ENCODE measurements at regions not wholly inside any gene's neighbourhood (a gene's known extent, or its start where the extent isn't known, plus 50 kb on each side); places are given as distances from the start of the nearest gene placed in this dataset.

- TF ChIP-seq TCF12 (IDR thresholded peaks at IDR 0.05; ENCODE audit: low read depth) (no peak), RAD21 (IDR thresholded peaks at IDR 0.05; ENCODE audit: low read depth) (peak; percentile 19; the same call in 1 of the 2 replicates)
These were observed 432.0 kb downstream of the GLUD2 start for GRCh38 chrX:121479406-121479805.

GRCh38 chrX:121496966-121497365, 449.6 kb downstream of the GLUD2 start:
- TF ChIP-seq TEAD4 (IDR thresholded peaks at IDR 0.05) (no peak), EGR1 (IDR thresholded peaks at IDR 0.05) (no peak), EP300 (IDR thresholded peaks at IDR 0.05; ENCODE audit: borderline replicate concordance) (no peak), TCF12 (IDR thresholded peaks at IDR 0.05; ENCODE audit: low read depth) (no peak), TAF1 (IDR thresholded peaks at IDR 0.05; ENCODE audit: low read depth) (no peak), ZBTB7A (IDR thresholded peaks at IDR 0.05; ENCODE audit: low read depth) (no peak), NFIC (IDR thresholded peaks at IDR 0.05) (no peak), YY1 (IDR thresholded peaks at IDR 0.05; ENCODE audit: low read depth) (no peak), REST (IDR thresholded peaks at IDR 0.05; ENCODE audit: low read depth) (no peak), CEBPB (IDR thresholded peaks at IDR 0.05) (no peak)

GRCh38 chrX:121504153-121504552, 456.7 kb downstream of the GLUD2 start:
- no peak for TF ChIP-seq NFIC (IDR thresholded peaks at IDR 0.05)
- no peak for TF ChIP-seq CEBPB (IDR thresholded peaks at IDR 0.05)
- TF ChIP-seq FOXM1 (IDR thresholded peaks at IDR 0.05; ENCODE audit: borderline replicate concordance, low read depth): no peak
- no peak for TF ChIP-seq YY1 (IDR thresholded peaks at IDR 0.05; ENCODE audit: low read depth)
- no peak for TF ChIP-seq EP300 (IDR thresholded peaks at IDR 0.05; ENCODE audit: borderline replicate concordance)
- no peak for TF ChIP-seq ZBTB7A (IDR thresholded peaks at IDR 0.05; ENCODE audit: low read depth)
- TF ChIP-seq USF1 (IDR thresholded peaks at IDR 0.05): no peak
- TF ChIP-seq TCF12 (IDR thresholded peaks at IDR 0.05; ENCODE audit: low read depth): no peak
- TF ChIP-seq RAD21 (IDR thresholded peaks at IDR 0.05; ENCODE audit: low read depth): no peak
- TF ChIP-seq EGR1 (IDR thresholded peaks at IDR 0.05): no peak
- no peak for TF ChIP-seq REST (IDR thresholded peaks at IDR 0.05; ENCODE audit: low read depth)
- TF ChIP-seq CREB1 (IDR thresholded peaks at IDR 0.05; ENCODE audit: low read depth): no peak
- TF ChIP-seq TEAD4 (IDR thresholded peaks at IDR 0.05): no peak
- TF ChIP-seq TAF1 (IDR thresholded peaks at IDR 0.05; ENCODE audit: low read depth): no peak
- TF ChIP-seq MAX (IDR thresholded peaks at IDR 0.05): no peak

- TF ChIP-seq MAX (IDR thresholded peaks at IDR 0.05): no peak
- TF ChIP-seq REST (IDR thresholded peaks at IDR 0.05; ENCODE audit: low read depth): no peak
- no peak for TF ChIP-seq NFIC (IDR thresholded peaks at IDR 0.05)
- no peak for TF ChIP-seq RAD21 (IDR thresholded peaks at IDR 0.05; ENCODE audit: low read depth)
These were observed 498.9 kb downstream of the GLUD2 start for GRCh38 chrX:121546317-121546716.

- TF ChIP-seq NFIC (IDR thresholded peaks at IDR 0.05) (no peak), FOXM1 (IDR thresholded peaks at IDR 0.05; ENCODE audit: borderline replicate concordance, low read depth) (no peak), EGR1 (IDR thresholded peaks at IDR 0.05) (no peak), EP300 (IDR thresholded peaks at IDR 0.05; ENCODE audit: borderline replicate concordance) (no peak), TEAD4 (IDR thresholded peaks at IDR 0.05) (no peak), TCF12 (IDR thresholded peaks at IDR 0.05; ENCODE audit: low read depth) (no peak), CEBPB (IDR thresholded peaks at IDR 0.05) (no peak), YY1 (IDR thresholded peaks at IDR 0.05; ENCODE audit: low read depth) (no peak)
These were observed 511.5 kb downstream of the GLUD2 start for GRCh38 chrX:121558886-121559285.

- TF ChIP-seq FOXM1 (IDR thresholded peaks at IDR 0.05; ENCODE audit: borderline replicate concordance, low read depth) (no peak), NFIC (IDR thresholded peaks at IDR 0.05) (no peak), REST (IDR thresholded peaks at IDR 0.05; ENCODE audit: low read depth) (no peak), MAX (IDR thresholded peaks at IDR 0.05) (no peak), RAD21 (IDR thresholded peaks at IDR 0.05; ENCODE audit: low read depth) (no peak), YY1 (IDR thresholded peaks at IDR 0.05; ENCODE audit: low read depth) (no peak), USF1 (IDR thresholded peaks at IDR 0.05) (no peak), CEBPB (IDR thresholded peaks at IDR 0.05) (no peak), ZBTB7A (IDR thresholded peaks at IDR 0.05; ENCODE audit: low read depth) (no peak), EGR1 (IDR thresholded peaks at IDR 0.05) (no peak), TCF12 (IDR thresholded peaks at IDR 0.05; ENCODE audit: low read depth) (no peak), TAF1 (IDR thresholded peaks at IDR 0.05; ENCODE audit: low read depth) (no peak), TEAD4 (IDR thresholded peaks at IDR 0.05) (no peak), EP300 (IDR thresholded peaks at IDR 0.05; ENCODE audit: borderline replicate concordance) (no peak)
These were observed 515.2 kb downstream of the GLUD2 start for GRCh38 chrX:121562616-121563015.
